ENCODE measurements at regions not wholly inside any gene's neighbourhood (a gene's known extent, or its start where the extent isn't known, plus 50 kb on each side); places are given as distances from the start of the nearest gene placed in this dataset.

- TF ChIP-seq GATA3 (IDR thresholded peaks at IDR 0.05; ENCODE audit: low read depth, low read length) (no peak), GATA2 (IDR thresholded peaks at IDR 0.05; ENCODE audit: low read depth, low read length) (no peak)
Measured at GRCh38 chr6:22236626-22237414, 60.0 kb downstream of the PRL start.
